GM23338 (cell line): ENCODE measurements at regions not wholly inside any gene's neighbourhood (a gene's known extent, or its start where the extent isn't known, plus 50 kb on each side); places are given as distances from the start of the nearest gene placed in this dataset.

ENCODE experiments used
- ATAC-seq: fragments of 200-7000 bp; cut with Tn5 transposase; 3 replicates; pipeline ENCODE4 v1.9.1; 2020
- DNase-seq: peaks from one replicate; pipeline ENCODE4 v3.0.0-alpha.2; 2015; ENCODE audit warnings: low spot score
- H2AFZ ChIP-seq: fragments of 200-600 bp; sonication (generic); 2 replicates; pipeline ENCODE4 v1.8.0; 2016; ENCODE audit warnings: antibody characterized with exemption, mild to moderate bottlenecking, moderate library complexity
- H3F3A ChIP-seq: fragments of 200-600 bp; sonication (generic); replicated peaks from 2 replicates; pipeline ENCODE4 v1.8.0; 2017; ENCODE audit warnings: antibody characterized with exemption, mixed run types, low read depth
- H3K27ac ChIP-seq: fragments of 200-600 bp; sonication (generic); 2 replicates; pipeline ENCODE4 v1.6.1; 2016; ENCODE audit warnings: low read depth
- H3K27me3 ChIP-seq: fragments of 200-600 bp; sonication (generic); 2 replicates; pipeline ENCODE4 v1.8.0; 2016; ENCODE audit warnings: mild to moderate bottlenecking, mixed run types, moderate library complexity; ENCODE audit not compliant: insufficient read depth
- H3K36me3 ChIP-seq: fragments of 200-600 bp; sonication (generic); 2 replicates; pipeline ENCODE4 v1.8.0; 2016; ENCODE audit warnings: mild to moderate bottlenecking; ENCODE audit not compliant: insufficient read depth
- H3K4me1 ChIP-seq: fragments of 200-600 bp; sonication (generic); 2 replicates; pipeline ENCODE4 v1.8.0; 2016; ENCODE audit warnings: mild to moderate bottlenecking, moderate library complexity; ENCODE audit not compliant: insufficient read depth
- H3K4me2 ChIP-seq: fragments of 200-600 bp; sonication (generic); 2 replicates; pipeline ENCODE4 v1.7.1; 2017; ENCODE audit warnings: mixed run types
- H3K4me3 ChIP-seq: fragments of 200-600 bp; sonication (generic); 2 replicates; pipeline ENCODE4 v1.6.1; 2016; ENCODE audit warnings: mixed run types
- H3K79me2 ChIP-seq: fragments of 200-600 bp; sonication (generic); replicated peaks from 2 replicates; pipeline ENCODE4 v1.8.0; 2017; ENCODE audit warnings: mild to moderate bottlenecking; ENCODE audit not compliant: insufficient read depth
- H3K9me2 ChIP-seq: fragments of 200-600 bp; sonication (generic); 2 replicates; pipeline ENCODE4 v1.8.0; 2017; ENCODE audit not compliant: insufficient read depth
- H4K20me1 ChIP-seq: fragments of 200-600 bp; sonication (generic); replicated peaks from 2 replicates; pipeline ENCODE4 v1.8.0; 2017; ENCODE audit warnings: mild to moderate bottlenecking; ENCODE audit not compliant: insufficient read depth
- H3K27ac Mint-ChIP-seq: 2 replicates; pipeline ENCODE4 v1.8.0; 2020; ENCODE audit warnings: inconsistent platforms, mild to moderate bottlenecking, moderate library complexity, mixed read lengths
- H3K27me3 Mint-ChIP-seq: 3 replicates; pipeline ENCODE4 v1.8.0; 2022; ENCODE audit warnings: low read depth, mild to moderate bottlenecking, moderate library complexity, mixed read lengths, inconsistent platforms; ENCODE audit not compliant: insufficient read depth, poor library complexity
- H3K36me3 Mint-ChIP-seq: 3 replicates; pipeline ENCODE4 v1.8.0; 2021; ENCODE audit warnings: low read depth, mild to moderate bottlenecking, inconsistent platforms, moderate library complexity, mixed read lengths
- H3K4me1 Mint-ChIP-seq: 3 replicates; pipeline ENCODE4 v1.8.0; 2020; ENCODE audit warnings: mild to moderate bottlenecking, inconsistent platforms, mixed read lengths
- H3K4me3 Mint-ChIP-seq: 3 replicates; pipeline ENCODE4 v1.8.0; 2021; ENCODE audit warnings: moderate library complexity, mild to moderate bottlenecking, inconsistent platforms, mixed read lengths
- H3K9me3 Mint-ChIP-seq: 3 replicates; pipeline ENCODE4 v1.8.0; 2020; ENCODE audit warnings: moderate library complexity, mild to moderate bottlenecking, inconsistent platforms, mixed read lengths
- CREB1 ChIP-seq: fragments of 250-450 bp; sonication (Bioruptor Pico); IDR thresholded peaks from 2 replicates; pipeline ENCODE4 v1.5.0; 2020; ENCODE audit warnings: low read depth, mild to moderate bottlenecking, moderate library complexity
- CTCF ChIP-seq, 2 experiments: fragments of 200-600 bp in 1 of 2; sonication (generic) in 1 of 2; conservative IDR thresholded peaks; 2 replicates each; pipeline versions ENCODE4 v1.5.1 to v1.6.1; 2016 to 2017; ENCODE audit warnings: antibody characterized with exemption in 2 of 2, low read depth in 2 of 2, mild to moderate bottlenecking in 2 of 2, moderate library complexity in 1 of 2
- EZH2 ChIP-seq: fragments of 200-600 bp; sonication (generic); IDR thresholded peaks from one replicate; pipeline ENCODE4 v1.8.0; 2017; ENCODE audit warnings: antibody characterized with exemption, mild to moderate bottlenecking, low read depth; ENCODE audit not compliant: unreplicated experiment
- EZH2phosphoT487 ChIP-seq: fragments of 200-600 bp; sonication (generic); IDR thresholded peaks from one replicate; pipeline ENCODE4 v1.8.1; 2018; ENCODE audit warnings: antibody characterized with exemption; ENCODE audit not compliant: unreplicated experiment
- JUNB ChIP-seq: IDR thresholded peaks from one replicate; pipeline ENCODE4 v1.6.1; 2016; ENCODE audit warnings: antibody characterized with exemption; ENCODE audit not compliant: unreplicated experiment
- NANOG ChIP-seq: IDR thresholded peaks from 2 replicates; pipeline ENCODE4 v1.6.1; 2016; ENCODE audit warnings: antibody characterized with exemption, borderline replicate concordance
- POLR2AphosphoS5 ChIP-seq: IDR thresholded peaks from 2 replicates; pipeline ENCODE4 v1.6.1; 2016; ENCODE audit warnings: antibody characterized with exemption, low read depth
- REST ChIP-seq: IDR thresholded peaks from one replicate; pipeline ENCODE4 v1.6.1; 2018; ENCODE audit warnings: antibody characterized with exemption; ENCODE audit not compliant: unreplicated experiment
- STAT1 ChIP-seq: IDR thresholded peaks from one replicate; pipeline ENCODE4 v1.6.1; 2016; ENCODE audit warnings: antibody characterized with exemption; ENCODE audit not compliant: unreplicated experiment
- ZNF114 ChIP-seq: fragments of 250-450 bp; sonication (Bioruptor Pico); IDR thresholded peaks from 2 replicates; pipeline ENCODE4 v1.5.0; 2020; ENCODE audit warnings: mild to moderate bottlenecking, moderate library complexity
- ZNF331 ChIP-seq: fragments of 250-450 bp; sonication (Bioruptor Pico); IDR thresholded peaks from 2 replicates; pipeline ENCODE4 v1.5.0; 2020; ENCODE audit warnings: low read depth, mild to moderate bottlenecking, moderate library complexity
- ZNF462 ChIP-seq: fragments of 250-450 bp; sonication (Bioruptor Pico); IDR thresholded peaks from 2 replicates; pipeline ENCODE4 v1.5.0; 2020; ENCODE audit warnings: mild to moderate bottlenecking, moderate library complexity
- TF ChIP-seq, protein P1 (sequence below): IDR thresholded peaks from 2 replicates; pipeline ENCODE4 v1.6.1; 2016; ENCODE audit warnings: antibody characterized with exemption

- Histone ChIP-seq H3K27me3 (no peaks in the 10 kb centered on the region), H4K20me1 (no peaks in the 10 kb centered on the region), H3K79me2 (no peaks in the 10 kb centered on the region), H3K4me2 (peak overlapping the region; percentile 74), H3K4me3 (peak overlapping the region; percentile 69), H3F3A (no peaks in the 10 kb centered on the region), H3K27ac (no peak overlapping the region; the same call in 1 of the 2 replicates), H3K9me2 (no peaks in the 10 kb centered on the region), H3K4me1 (no peaks in the 10 kb centered on the region), H2AFZ (no peak overlapping the region), H3K36me3 (no peaks in the 10 kb centered on the region)
- H3K36me3 Mint-ChIP-seq: no peaks in the 10 kb centered on the region
- H3K9me3 Mint-ChIP-seq: no peaks in the 10 kb centered on the region
- peak; percentile 9 for DNase-seq
- H3K27me3 Mint-ChIP-seq: peaks cover 2% of the 10 kb centered on the region
- peak overlapping the region; percentile 94 for H3K27ac Mint-ChIP-seq
- peak; percentile 64 for ATAC-seq
- H3K4me3 Mint-ChIP-seq: peak overlapping the region; percentile 92
- no peak for TF ChIP-seq JUNB
- TF ChIP-seq EZH2: no peak
- TF ChIP-seq CTCF (conservative IDR thresholded peaks at IDR 0.05; ENCODE audit: low read depth in 2 of 2): no peak
- no peak for TF ChIP-seq REST
- TF ChIP-seq, protein P1, sequence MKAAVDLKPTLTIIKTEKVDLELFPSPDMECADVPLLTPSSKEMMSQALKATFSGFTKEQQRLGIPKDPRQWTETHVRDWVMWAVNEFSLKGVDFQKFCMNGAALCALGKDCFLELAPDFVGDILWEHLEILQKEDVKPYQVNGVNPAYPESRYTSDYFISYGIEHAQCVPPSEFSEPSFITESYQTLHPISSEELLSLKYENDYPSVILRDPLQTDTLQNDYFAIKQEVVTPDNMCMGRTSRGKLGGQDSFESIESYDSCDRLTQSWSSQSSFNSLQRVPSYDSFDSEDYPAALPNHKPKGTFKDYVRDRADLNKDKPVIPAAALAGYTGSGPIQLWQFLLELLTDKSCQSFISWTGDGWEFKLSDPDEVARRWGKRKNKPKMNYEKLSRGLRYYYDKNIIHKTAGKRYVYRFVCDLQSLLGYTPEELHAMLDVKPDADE: no peak
- TF ChIP-seq ZNF462: no peak
- no peak for TF ChIP-seq ZNF331 (CRISPR knock-in tag)
- TF ChIP-seq EZH2phosphoT487: no peak
- no peak for TF ChIP-seq CREB1 (CRISPR knock-in tag)
- no peak for TF ChIP-seq NANOG
- no peak for TF ChIP-seq POLR2AphosphoS5
- no peak for TF ChIP-seq ZNF114
- TF ChIP-seq STAT1: no peak
- peaks cover 11% of the 10 kb centered on the region; the same call in 2 of the 3 replicates for H3K4me1 Mint-ChIP-seq
Observed at GRCh38 chrX:52262195-52262546, 77.5 kb downstream of the MAGED4 start.
